Lung (tissue), 11 donors: ENCODE measurements at regions not wholly inside any gene's neighbourhood (a gene's known extent, or its start where the extent isn't known, plus 50 kb on each side); places are given as distances from the start of the nearest gene placed in this dataset.
"Not testable (repeated sequence)": the region's sequence is repeated elsewhere in the genome, so short reads cannot be mapped to it uniquely, and the experiment has no call there.

Experiments used
- ATAC-seq: fragments of 200-7000 bp; cut with Tn5 transposase; one replicate; pipeline ENCODE4 v1.9.1; 2020; ENCODE audit warnings: moderate number of reproducible peaks; ENCODE audit not compliant: insufficient read depth, low FRiP score
- DNase-seq, 3 donors: peaks; one replicate each; pipeline ENCODE4 v3.0.0-alpha.2; 2013 to 2017
- H3K27ac ChIP-seq, 2 donors: one replicate each; pipeline ENCODE4 v1.5.1; 2013; ENCODE audit warnings: mild to moderate bottlenecking in 2 of 2, moderate library complexity in 2 of 2, control low read depth in 1 of 2, inconsistent platforms in 1 of 2, low read depth in 1 of 2, low read length in 1 of 2
- H3K27me3 ChIP-seq, 3 donors: one replicate each; pipeline ENCODE4 v1.5.1; 2013; ENCODE audit warnings: low read length in 2 of 3; ENCODE audit not compliant: control insufficient read depth in 3 of 3, insufficient read depth in 3 of 3
- H3K36me3 ChIP-seq, 4 donors: one replicate each; pipeline ENCODE4 v1.5.1; 2013; ENCODE audit warnings: low read length in 4 of 4, mild to moderate bottlenecking in 1 of 4, moderate library complexity in 1 of 4; ENCODE audit not compliant: control insufficient read depth in 4 of 4, insufficient read depth in 4 of 4
- H3K4me1 ChIP-seq, 5 donors: one replicate each; pipeline ENCODE4 v1.5.1; 2013; ENCODE audit warnings: low read length in 5 of 5, mild to moderate bottlenecking in 2 of 5, moderate library complexity in 1 of 5; ENCODE audit not compliant: control insufficient read depth in 5 of 5, insufficient read depth in 5 of 5
- H3K4me3 ChIP-seq: one replicate; pipeline ENCODE4 v1.5.1; 2013; ENCODE audit warnings: mild to moderate bottlenecking, control low read depth, moderate library complexity
- H3K9ac ChIP-seq, 2 donors: one replicate each; pipeline ENCODE4 v1.5.1; 2013; ENCODE audit warnings: low read length in 2 of 2, control low read depth in 1 of 2; ENCODE audit not compliant: insufficient read depth in 1 of 2
- H3K9me3 ChIP-seq, 4 donors: one replicate each; pipeline ENCODE4 v1.5.1; 2013; ENCODE audit warnings: low read length in 3 of 4, mild to moderate bottlenecking in 1 of 4, moderate library complexity in 1 of 4; ENCODE audit not compliant: control insufficient read depth in 4 of 4, insufficient read depth in 3 of 4
- WGBS, 2 donors: extraction: QIAGEN DNeasy Blood & Tissue Kit; methylation state at CpG; one replicate each; pipeline ENCODE4 v1.1.7; 2013; 5-methylcytosine and 5-hydroxymethylcytosine counted together
- TF ChIP-seq, protein P1 (sequence below): IDR thresholded peaks from 2 replicates; pipeline ENCODE4 v1.5.1; 2012; ENCODE audit warnings: mild to moderate bottlenecking; ENCODE audit errors: control extremely low read depth, extremely low read depth
- donor health status: control.
- donor health status: control.
- donor health status: Bipolar disorder and iron deficiency.
- donor health status: healthy.
- donor health status: DM: yes; HTN: yes; CAD: no.

GRCh38 chr7:152594801-152595200 is 81.1 kb downstream of the XRCC2 start:
- H3K9ac ChIP-seq = no peak overlapping the region
- H3K4me1 ChIP-seq = no peaks in the 10 kb centered on the region
- DNase-seq (no peak), ATAC-seq (no peak)
- H3K36me3 ChIP-seq = no peaks in the 10 kb centered on the region
- 82 to 94% methylated on average over 9 of the region's 9 CpGs for WGBS, 2 donors
- no peak overlapping the region for H3K4me3 ChIP-seq
- no peaks in the 10 kb centered on the region for H3K27me3 ChIP-seq
- TF ChIP-seq, protein P1, sequence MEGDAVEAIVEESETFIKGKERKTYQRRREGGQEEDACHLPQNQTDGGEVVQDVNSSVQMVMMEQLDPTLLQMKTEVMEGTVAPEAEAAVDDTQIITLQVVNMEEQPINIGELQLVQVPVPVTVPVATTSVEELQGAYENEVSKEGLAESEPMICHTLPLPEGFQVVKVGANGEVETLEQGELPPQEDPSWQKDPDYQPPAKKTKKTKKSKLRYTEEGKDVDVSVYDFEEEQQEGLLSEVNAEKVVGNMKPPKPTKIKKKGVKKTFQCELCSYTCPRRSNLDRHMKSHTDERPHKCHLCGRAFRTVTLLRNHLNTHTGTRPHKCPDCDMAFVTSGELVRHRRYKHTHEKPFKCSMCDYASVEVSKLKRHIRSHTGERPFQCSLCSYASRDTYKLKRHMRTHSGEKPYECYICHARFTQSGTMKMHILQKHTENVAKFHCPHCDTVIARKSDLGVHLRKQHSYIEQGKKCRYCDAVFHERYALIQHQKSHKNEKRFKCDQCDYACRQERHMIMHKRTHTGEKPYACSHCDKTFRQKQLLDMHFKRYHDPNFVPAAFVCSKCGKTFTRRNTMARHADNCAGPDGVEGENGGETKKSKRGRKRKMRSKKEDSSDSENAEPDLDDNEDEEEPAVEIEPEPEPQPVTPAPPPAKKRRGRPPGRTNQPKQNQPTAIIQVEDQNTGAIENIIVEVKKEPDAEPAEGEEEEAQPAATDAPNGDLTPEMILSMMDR = no peak
- H3K27ac ChIP-seq = no peak overlapping the region
- no peaks in the 10 kb centered on the region for H3K9me3 ChIP-seq

- Histone ChIP-seq H3K36me3 (no peaks in the 10 kb centered on the region), H3K9me3 (peaks cover 0 to 2% (median 0%) of the 10 kb centered on the region in 4 donors)
- DNase-seq = no peak
These were observed 84.0 kb downstream of the XRCC2 start for GRCh38 chr7:152591976-152592375.

DNA sequence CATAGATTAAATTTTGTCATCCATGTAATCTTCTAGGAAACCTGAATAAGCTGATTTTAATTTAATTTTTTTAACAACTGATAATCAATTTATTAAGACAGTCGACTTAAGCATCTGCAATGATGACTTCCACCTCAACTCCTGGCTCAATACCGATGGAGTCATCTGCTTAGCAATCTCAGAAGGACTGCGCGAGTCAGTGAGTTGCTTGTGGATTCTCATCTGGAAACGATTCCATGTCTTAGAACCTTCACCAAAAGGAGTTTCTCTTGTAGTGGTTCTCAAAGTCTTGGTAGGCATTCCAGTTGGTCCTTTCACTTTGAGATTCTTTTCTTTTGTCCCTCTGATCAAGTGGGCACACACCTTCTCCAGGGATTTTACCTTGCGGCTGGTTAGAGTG is 85.5 kb downstream of the XRCC2 start:
- TF ChIP-seq, protein P1 = no peak
- no peaks in the 10 kb centered on the region for H3K27me3 ChIP-seq
- no peaks in the 10 kb centered on the region for H3K4me1 ChIP-seq
- peaks cover 0 to 2% (median 0%) of the 10 kb centered on the region in 4 donors for H3K9me3 ChIP-seq
- 93% methylated on average over 6 of the region's 6 CpGs for WGBS, 2 donors
- DNase-seq (no peak), ATAC-seq (no peak)
- no peak overlapping the region for H3K27ac ChIP-seq
- H3K4me3 ChIP-seq = no peak overlapping the region
- no peaks in the 10 kb centered on the region for H3K36me3 ChIP-seq
- H3K9ac ChIP-seq = no peak overlapping the region

More at GRCh38 chr7:152591976-152592375, 84.0 kb downstream of the XRCC2 start:
- Histone ChIP-seq H3K9ac (no peak overlapping the region), H3K27ac (no peak overlapping the region), H3K27me3 (no peaks in the 10 kb centered on the region), H3K4me3 (no peak overlapping the region), H3K4me1 (no peaks in the 10 kb centered on the region)
- 93 to 96% methylated on average over 4 of the region's 4 CpGs for WGBS, 2 donors
- TF ChIP-seq, protein P1 = no peak
- ATAC-seq = no peak

DNA sequence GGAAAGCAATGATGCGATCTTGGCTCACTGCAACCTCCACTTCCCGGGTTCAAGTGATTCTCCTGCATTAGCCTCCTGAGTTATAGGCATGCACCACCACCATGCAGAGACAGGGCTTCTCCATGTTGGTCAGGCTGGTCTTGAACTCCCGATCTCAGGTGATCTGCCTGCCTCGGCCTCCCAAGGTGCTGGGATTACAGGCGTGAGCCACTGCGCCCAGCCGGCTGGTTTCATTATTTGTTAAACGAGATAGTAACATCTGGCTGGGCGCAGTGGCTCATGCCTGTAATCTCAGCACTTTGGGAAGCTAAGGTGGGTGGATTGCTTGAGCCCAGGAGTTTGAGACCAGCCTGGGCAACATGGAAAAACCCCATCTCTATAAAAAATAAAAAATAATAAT is 86.1 kb downstream of the XRCC2 start:
- not testable (repeated sequence) for H3K27me3 ChIP-seq, H3K4me3 ChIP-seq, DNase-seq, H3K9me3 ChIP-seq, H3K36me3 ChIP-seq, ATAC-seq, H3K27ac ChIP-seq, H3K4me1 ChIP-seq, H3K9ac ChIP-seq
- WGBS, 2 donors = 95% methylated on average over 9 of the region's 9 CpGs
